Cardiac fibroblast (primary cell): ENCODE measurements at regions not wholly inside any gene's neighbourhood (a gene's known extent, or its start where the extent isn't known, plus 50 kb on each side); places are given as distances from the start of the nearest gene placed in this dataset.

Experiments
- DNase-seq, 2 donors: peaks; one replicate each; pipeline versions ENCODE4 v3.0.0 to v3.0.0-alpha.2; 2010; ENCODE audit warnings: low read depth in 2 of 2
- H3K4me3 ChIP-seq, 2 donors: replicated peaks in 1 of 2; 1 replicate in 1 of 2; 2 replicates in 1 of 2; pipeline ENCODE4 v1.5.1; 2011; ENCODE audit warnings: low read depth in 2 of 2, low read length in 2 of 2, mild to moderate bottlenecking in 2 of 2, moderate library complexity in 1 of 2
- TF ChIP-seq, protein P1 (sequence below): IDR thresholded peaks from one replicate; pipeline ENCODE4 v1.5.1; 2011; ENCODE audit warnings: low read depth, mild to moderate bottlenecking, low read length, inconsistent platforms

DNA sequence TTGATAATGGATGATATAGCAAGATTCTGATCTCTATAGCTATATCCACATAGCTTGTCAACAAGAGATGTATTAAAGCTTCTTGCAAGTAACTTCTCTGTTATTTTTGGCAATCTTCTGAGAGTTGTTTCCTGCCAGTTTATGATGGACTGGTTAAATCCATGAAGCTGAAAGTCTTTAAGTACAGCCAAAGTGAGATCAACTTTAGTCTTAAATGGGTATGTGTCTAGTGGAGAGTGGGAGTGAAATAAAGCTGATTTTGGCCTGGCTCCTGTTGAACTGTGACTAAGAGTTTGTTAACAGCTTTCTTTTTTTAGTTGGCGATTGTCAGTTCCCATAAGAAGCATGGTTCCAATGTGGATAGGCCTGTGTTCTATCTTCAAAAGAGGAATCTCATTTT lies 350.9 kb upstream of the PCSK5 start:
- DNase-seq: no peak
- no peak overlapping the region for H3K4me3 ChIP-seq
- TF ChIP-seq, protein P1, sequence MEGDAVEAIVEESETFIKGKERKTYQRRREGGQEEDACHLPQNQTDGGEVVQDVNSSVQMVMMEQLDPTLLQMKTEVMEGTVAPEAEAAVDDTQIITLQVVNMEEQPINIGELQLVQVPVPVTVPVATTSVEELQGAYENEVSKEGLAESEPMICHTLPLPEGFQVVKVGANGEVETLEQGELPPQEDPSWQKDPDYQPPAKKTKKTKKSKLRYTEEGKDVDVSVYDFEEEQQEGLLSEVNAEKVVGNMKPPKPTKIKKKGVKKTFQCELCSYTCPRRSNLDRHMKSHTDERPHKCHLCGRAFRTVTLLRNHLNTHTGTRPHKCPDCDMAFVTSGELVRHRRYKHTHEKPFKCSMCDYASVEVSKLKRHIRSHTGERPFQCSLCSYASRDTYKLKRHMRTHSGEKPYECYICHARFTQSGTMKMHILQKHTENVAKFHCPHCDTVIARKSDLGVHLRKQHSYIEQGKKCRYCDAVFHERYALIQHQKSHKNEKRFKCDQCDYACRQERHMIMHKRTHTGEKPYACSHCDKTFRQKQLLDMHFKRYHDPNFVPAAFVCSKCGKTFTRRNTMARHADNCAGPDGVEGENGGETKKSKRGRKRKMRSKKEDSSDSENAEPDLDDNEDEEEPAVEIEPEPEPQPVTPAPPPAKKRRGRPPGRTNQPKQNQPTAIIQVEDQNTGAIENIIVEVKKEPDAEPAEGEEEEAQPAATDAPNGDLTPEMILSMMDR: no peak

DNA sequence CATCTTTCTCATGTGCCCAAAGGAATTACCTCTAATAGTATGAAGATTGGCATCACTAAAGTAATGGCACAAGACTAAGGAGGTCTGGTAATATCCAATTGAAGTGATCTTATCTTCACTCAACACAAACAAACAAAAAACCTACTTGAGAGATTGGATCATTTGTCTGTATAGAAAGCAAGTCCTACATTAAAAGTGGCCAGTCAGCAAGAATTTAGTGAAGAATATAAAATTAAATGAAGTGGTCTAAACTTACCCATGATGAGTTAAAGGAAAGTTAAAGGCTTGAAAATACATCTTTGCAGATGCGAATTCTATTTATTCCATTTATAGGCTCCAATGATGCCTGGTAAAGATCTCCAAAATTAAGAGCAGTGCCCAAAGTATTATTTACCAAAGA lies 350.3 kb upstream of the PCSK5 start:
- TF ChIP-seq, protein P1: no peak
- no peak for DNase-seq
- H3K4me3 ChIP-seq: no peak overlapping the region

DNA sequence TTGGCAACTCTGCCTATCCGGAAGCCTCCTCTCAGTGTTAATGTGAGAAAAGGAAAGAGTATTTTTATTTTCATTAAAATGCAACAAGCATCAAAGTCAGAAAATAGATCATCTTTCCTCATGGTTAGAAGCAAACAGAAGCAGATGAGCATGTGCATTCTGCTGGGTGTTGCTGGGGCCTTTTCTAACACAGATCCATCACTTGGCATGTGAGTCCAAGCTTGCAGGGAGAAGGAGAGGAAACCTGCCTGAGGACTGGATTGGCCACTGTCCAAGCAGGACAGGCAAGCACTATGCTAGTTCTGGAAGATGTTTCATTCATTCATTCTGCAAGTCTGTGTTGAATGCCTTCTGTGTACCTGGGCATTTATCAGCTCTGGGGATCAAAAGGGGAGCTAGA lies 348.7 kb upstream of the PCSK5 start:
- no peak overlapping the region for H3K4me3 ChIP-seq
- no peak for DNase-seq
- TF ChIP-seq, protein P1: no peak

DNA sequence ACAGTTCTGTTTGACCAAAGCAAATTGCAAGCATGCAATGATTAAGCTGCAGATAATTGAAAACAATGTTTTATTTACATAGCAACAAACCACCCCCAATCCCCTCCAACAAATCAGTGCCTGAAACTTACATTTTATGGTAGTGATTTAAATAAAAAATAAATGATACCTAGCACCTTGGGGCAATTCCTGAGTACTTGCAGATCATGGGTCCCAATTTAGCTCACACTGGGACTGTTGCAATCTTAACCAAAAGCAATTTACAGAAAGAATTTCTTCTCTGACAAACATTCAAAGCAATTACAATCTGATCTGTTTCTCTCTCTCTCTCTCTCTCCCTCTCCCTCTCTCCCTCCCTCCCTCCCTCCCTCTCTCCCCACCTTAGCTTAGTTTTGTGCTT lies 345.7 kb upstream of the PCSK5 start:
- H3K4me3 ChIP-seq: no peak overlapping the region
- DNase-seq: no peak
- TF ChIP-seq, protein P1: no peak

DNA sequence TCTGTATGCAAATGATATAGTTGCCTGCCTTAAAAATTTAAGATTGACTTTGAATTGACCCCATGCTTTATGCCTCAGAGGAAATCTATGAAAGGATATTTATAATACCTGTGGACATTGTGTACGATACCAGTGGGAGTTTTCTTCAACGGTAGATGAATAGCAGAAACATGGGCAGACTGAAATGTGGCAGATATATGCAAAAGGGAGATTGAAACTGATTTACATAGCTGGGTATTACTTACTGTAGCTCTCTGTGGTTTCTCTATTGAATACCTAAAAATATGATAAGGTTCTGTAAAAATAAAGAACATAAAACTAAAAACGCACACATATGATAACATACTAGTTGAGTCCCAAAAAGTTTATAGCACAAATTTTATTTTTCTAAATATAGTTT lies 345.2 kb upstream of the PCSK5 start:
- no peak for DNase-seq
- no peak overlapping the region for H3K4me3 ChIP-seq
- TF ChIP-seq, protein P1: no peak

DNA sequence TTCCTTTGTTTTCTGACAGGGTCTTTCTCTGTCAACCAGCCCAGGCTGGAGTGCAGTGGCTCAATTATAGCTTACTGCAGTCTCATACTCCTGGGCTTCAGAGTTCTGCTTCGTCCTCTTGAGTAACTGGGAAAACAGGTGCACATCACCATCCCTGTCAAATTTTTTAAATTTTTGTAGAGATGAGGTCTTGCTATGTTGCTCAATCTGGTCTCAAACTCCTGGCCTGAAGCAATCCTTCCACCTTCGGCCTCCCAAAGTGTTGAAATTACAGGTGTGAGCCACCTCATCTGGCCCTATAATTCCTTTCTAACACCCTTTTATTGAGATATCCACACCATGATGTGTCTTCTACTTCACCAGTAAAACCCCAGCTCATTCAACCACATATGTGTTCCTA lies 341.6 kb upstream of the PCSK5 start:
- TF ChIP-seq, protein P1: no peak
- no peak overlapping the region for H3K4me3 ChIP-seq
- DNase-seq: no peak

DNA sequence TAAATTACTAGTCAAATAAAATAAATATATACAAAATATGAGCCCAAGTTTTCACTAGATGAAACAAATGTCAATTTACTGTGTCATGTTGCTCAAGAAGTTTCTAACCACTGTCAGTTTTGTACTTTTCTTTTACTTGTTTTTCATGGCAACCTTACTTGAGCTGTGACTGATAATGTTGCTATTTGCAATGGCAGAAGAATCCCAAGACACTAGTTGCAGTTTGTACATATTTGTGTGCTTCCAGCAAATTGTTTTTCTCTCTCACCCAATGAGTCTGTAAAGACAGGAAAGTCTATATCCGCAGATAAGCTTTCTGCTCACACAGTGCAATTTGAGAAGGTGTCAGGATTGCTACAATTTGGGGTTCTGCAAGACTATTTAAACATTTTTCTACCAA lies 338.6 kb upstream of the PCSK5 start:
- peak in 1 of 2 donors; percentile 1 for DNase-seq
- H3K4me3 ChIP-seq: no peak overlapping the region
- TF ChIP-seq, protein P1: no peak
